ENCODE measurements at regions not wholly inside any gene's neighbourhood (a gene's known extent, or its start where the extent isn't known, plus 50 kb on each side); places are given as distances from the start of the nearest gene placed in this dataset.

GRCh38 chr21:16028142-16028541, 298.4 kb downstream of the USP25 start:
- TF ChIP-seq CTCF (IDR thresholded peaks at IDR 0.05 in 8 of 11, conservative IDR thresholded peaks at IDR 0.05 in 3 of 11) (no peak), POLR2A (IDR thresholded peaks at IDR 0.05) (no peak)

Data from spleen (tissue), 7 donors.